ENCODE measurements at regions not wholly inside any gene's neighbourhood (a gene's known extent, or its start where the extent isn't known, plus 50 kb on each side); places are given as distances from the start of the nearest gene placed in this dataset.

- no peak overlapping the region for H3K4me3 ChIP-seq (replicated peaks; ENCODE audit: low read depth, low read length)
- no peak for TF ChIP-seq CTCF (IDR thresholded peaks at IDR 0.05; ENCODE audit: low read depth, low read length, missing control alignments)
- no peak for DNase-seq (ENCODE audit: extremely low read depth, low read depth)
These were observed 389.8 kb upstream of the LYPLAL1 start for GRCh38 chr1:218783916-218784315.

- TF ChIP-seq CTCF (IDR thresholded peaks at IDR 0.05; ENCODE audit: low read depth, low read length, missing control alignments): no peak
- no peak overlapping the region for H3K4me3 ChIP-seq (replicated peaks; ENCODE audit: low read depth, low read length)
- no peak for DNase-seq (ENCODE audit: extremely low read depth, low read depth)
These were observed 387.8 kb upstream of the LYPLAL1 start for GRCh38 chr1:218785928-218786327.

- no peak for TF ChIP-seq CTCF (IDR thresholded peaks at IDR 0.05; ENCODE audit: low read depth, low read length, missing control alignments)
These were observed 385.9 kb upstream of the LYPLAL1 start for GRCh38 chr1:218787826-218788225.

GRCh38 chr1:218796773-218797172, 376.9 kb upstream of the LYPLAL1 start:
- no peak for DNase-seq (ENCODE audit: extremely low read depth, low read depth)
- no peak overlapping the region for H3K4me3 ChIP-seq (replicated peaks; ENCODE audit: low read depth, low read length)
- TF ChIP-seq CTCF (IDR thresholded peaks at IDR 0.05; ENCODE audit: low read depth, low read length, missing control alignments): no peak

More at GRCh38 chr1:218787826-218788225, 385.9 kb upstream of the LYPLAL1 start:
- DNase-seq (ENCODE audit: extremely low read depth, low read depth): no peak
- no peak overlapping the region for H3K4me3 ChIP-seq (replicated peaks; ENCODE audit: low read depth, low read length)

- DNase-seq (ENCODE audit: extremely low read depth, low read depth): no peak
- TF ChIP-seq CTCF (IDR thresholded peaks at IDR 0.05; ENCODE audit: low read depth, low read length, missing control alignments): no peak
- no peak overlapping the region for H3K4me3 ChIP-seq (replicated peaks; ENCODE audit: low read depth, low read length)
These were observed 370.9 kb upstream of the LYPLAL1 start for GRCh38 chr1:218802799-218803198.

DNA sequence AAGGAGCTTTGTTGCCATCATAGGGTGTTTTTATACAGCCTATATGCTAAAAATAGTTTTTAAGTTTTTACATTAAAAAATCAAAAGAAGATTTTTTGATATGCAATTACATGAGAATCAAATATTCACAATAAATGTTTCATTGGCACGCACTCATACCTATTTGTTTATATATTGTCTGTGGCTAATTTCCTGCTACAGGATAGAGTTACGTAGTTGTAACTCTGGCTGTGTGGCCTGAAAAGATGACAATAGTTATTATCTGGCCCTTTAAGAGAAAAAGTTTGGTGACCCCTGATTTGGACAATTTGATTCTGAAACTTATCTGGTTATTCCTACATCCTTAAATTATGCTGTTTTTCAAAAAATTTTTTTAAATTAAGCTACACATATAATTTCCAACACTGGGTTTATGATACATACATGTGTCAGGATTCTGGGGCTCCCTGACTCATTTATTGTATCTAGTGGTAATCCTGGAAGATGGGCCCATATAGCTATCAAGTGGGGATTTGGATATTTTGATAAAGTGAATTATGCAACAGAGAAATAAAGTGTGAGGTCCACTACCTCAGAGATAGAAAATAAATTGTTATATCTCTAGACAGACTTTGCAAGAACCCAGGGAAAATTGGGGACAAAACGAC, 370.2 kb upstream of the LYPLAL1 start:
- H3K4me3 ChIP-seq (replicated peaks; ENCODE audit: low read depth, low read length): no peak overlapping the region
- DNase-seq (ENCODE audit: extremely low read depth, low read depth): no peak
- TF ChIP-seq CTCF (IDR thresholded peaks at IDR 0.05; ENCODE audit: low read depth, low read length, missing control alignments): no peak
